Stimulated activated CD8-positive, alpha-beta memory T cell treated with anti-CD3 and anti-CD28 coated beads, Interleukin-2, amount 100 ng/mL, for 48 hours (primary cell): ENCODE measurements at regions not wholly inside any gene's neighbourhood (a gene's known extent, or its start where the extent isn't known, plus 50 kb on each side); places are given as distances from the start of the nearest gene placed in this dataset.

Source experiments
- DNase-seq, 2 donors: peaks; one replicate each; pipeline ENCODE4 v3.0.0-alpha.2; 2020; ENCODE audit warnings: low read depth in 2 of 2

- DNase-seq = no peak
Measured at GRCh38 chr2:12968399-12968798, 251.7 kb downstream of the TRIB2 start.

- no peak for DNase-seq
Measured at GRCh38 chr2:12970861-12971260, 254.1 kb downstream of the TRIB2 start.

- no peak for DNase-seq
Measured at GRCh38 chr2:12971581-12972365, 255.0 kb downstream of the TRIB2 start.

DNA sequence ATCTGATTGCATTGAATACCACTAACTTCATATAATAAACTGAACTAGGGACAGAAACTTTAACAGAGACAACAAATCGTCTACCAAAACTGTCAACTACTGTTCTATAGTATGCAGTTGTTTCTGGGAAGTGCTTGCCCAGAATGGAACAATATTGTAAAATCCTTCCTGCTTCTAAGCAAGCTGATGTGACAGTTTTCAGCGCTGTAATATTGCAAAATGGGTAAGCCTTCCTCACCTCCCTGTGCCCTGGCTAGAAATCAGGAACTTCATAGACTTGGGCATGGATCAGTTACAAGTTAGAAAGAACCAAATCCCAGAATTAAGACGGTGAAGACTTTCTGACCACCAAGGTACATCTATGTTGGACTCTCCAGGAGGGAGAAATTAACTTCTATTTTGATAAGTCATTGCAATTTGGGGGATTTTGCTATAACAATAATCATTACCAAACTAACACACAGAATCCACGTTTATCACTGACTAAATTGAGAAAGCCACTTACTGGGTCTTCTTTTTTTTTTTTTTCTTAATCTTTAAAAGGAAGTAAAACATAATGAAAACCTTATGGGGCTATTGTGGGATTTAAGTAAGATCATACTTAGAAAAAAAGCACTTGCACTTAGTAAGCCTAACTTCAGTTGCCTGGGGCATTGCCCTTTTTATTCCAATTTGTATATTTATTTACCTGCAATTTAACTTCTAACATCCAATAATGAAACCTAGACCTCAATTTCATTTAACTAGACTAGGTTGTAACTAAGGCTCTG is 261.5 kb downstream of the TRIB2 start:
- no peak for DNase-seq

GRCh38 chr2:12979066-12979465 is 262.3 kb downstream of the TRIB2 start:
- no peak for DNase-seq

GRCh38 chr2:12980817-12981216 is 264.1 kb downstream of the TRIB2 start:
- no peak for DNase-seq

DNA sequence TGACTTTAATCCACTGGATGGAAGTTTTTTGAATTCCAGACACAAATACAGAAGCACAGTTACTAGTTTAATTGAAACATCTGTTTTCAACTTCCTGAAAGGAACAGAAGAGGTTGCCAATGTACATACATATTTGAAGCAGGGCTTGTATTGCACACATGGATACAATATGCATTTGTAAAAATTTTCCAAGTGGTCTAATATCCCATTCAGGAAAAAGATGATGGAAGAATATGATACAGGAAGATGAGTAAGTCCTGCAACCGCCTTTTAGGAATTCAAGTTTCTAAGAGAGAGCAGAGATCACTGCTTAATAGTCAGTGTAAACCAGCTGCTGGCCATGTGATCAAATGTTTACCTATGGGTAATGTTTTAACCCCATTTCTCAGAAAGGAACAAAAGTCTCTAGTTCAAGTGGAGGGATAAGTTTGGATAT is 265.4 kb downstream of the TRIB2 start:
- DNase-seq = no peak

GRCh38 chr2:12987246-12987645 is 270.5 kb downstream of the TRIB2 start:
- no peak for DNase-seq

GRCh38 chr2:12988279-12988678 is 271.5 kb downstream of the TRIB2 start:
- no peak for DNase-seq

DNA sequence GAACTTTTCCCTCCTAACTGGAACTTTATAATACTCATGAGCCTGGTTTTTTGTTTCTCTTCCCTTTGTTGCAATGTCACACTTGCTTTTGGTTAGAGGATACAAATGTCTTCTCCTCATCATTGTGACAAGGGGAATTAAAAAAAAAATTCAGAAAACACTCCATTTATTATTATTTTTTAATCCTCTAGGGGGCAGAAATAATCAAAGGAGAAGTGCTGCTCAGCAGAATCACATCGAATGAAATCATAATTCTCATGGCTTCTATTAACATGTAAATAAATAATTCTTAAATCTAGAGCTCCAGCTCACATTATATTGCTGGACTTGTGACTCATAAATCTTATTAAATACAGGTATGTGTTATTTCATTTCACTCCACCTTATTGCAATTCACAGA is 273.8 kb downstream of the TRIB2 start:
- DNase-seq = no peak

GRCh38 chr2:12998685-12999084 is 281.9 kb downstream of the TRIB2 start:
- DNase-seq = no peak

GRCh38 chr2:13000664-13001363 is 284.1 kb downstream of the TRIB2 start:
- no peak for DNase-seq

DNA sequence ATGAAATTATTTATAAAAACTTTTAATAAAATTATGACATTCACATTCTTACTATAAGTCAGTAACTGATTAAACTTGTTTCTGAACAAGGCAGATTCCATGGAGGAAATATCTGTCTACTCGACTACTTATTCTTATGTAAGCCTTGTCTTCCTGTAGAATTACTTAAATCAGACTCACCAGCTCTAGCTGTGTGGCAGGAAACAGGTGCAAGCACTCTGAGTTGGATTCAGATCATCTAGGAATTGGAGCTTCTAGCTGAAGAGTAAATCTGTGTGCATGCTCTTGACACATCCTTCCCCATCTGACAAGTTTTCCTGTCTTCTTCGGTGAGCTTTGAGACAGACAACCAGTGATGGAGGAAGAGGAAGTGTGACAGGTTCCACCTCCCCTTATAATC is 284.7 kb downstream of the TRIB2 start:
- DNase-seq = no peak

GRCh38 chr2:13002536-13003331 is 286.0 kb downstream of the TRIB2 start:
- no peak for DNase-seq

GRCh38 chr2:13003500-13003899 is 286.8 kb downstream of the TRIB2 start:
- no peak for DNase-seq

- DNase-seq = no peak
Measured at GRCh38 chr2:13005048-13005447, 288.3 kb downstream of the TRIB2 start.

GRCh38 chr2:13005761-13006335 is 289.1 kb downstream of the TRIB2 start:
- no peak for DNase-seq

DNA sequence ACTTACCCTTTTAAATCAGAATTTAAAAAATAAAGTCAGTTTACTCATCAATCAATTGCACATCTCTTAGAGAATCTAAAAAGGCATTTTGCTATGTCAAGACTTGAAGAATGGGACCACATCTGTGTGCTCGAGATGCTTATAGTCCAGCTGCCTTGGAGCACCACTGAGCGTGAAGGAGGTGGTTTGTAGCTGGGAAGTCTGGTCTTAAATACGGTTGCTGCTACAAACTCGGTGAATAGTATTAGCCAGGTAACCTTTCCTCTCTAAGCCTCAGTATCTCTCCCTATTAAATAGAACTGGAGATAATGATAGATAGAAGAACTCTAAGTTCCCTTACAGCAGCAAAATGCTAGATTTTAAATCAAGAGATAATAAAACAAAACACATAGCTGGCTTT is 289.7 kb downstream of the TRIB2 start:
- DNase-seq = no peak

DNA sequence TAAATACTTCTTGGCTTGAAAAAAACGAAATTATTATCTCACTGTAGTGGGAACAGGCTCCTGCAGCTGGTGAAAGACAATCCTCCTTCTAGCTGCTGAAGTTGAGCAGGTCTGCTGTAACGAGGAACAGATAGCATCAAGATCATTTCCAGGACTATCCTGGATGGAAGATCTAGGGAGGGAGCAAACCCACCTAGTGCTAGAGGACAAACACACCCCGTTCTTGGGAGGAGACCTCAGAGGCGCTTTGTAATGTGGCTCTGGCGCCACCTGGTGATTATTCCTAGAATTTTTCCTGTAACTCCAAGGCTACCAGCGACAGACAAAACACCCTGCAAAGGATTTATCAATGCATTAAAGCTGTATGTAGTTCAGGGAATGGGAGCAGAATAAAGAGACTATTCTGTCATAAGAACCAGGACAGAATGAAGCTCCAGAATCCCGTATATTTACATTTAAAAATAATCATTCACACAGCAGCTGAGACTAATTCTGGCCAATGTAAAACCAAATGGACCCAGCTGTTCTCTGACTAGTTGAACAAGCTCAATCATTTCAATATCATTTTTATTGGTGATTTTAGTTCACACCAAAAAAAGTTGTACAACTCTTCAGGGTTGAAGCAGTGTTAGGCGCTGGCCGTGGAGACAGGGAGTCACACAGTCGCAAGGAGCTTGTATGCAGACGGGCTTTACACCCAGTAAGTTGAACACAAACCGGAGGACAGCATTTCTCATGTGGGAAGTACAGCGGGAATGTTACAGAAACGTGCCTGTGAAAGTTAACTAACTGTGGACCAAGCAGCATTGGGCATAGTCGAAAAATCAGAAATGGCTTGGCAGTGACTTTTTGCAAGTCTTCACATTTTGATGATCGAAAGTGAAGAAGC is 290.3 kb downstream of the TRIB2 start:
- peak; percentile 7 to 36 for DNase-seq

DNA sequence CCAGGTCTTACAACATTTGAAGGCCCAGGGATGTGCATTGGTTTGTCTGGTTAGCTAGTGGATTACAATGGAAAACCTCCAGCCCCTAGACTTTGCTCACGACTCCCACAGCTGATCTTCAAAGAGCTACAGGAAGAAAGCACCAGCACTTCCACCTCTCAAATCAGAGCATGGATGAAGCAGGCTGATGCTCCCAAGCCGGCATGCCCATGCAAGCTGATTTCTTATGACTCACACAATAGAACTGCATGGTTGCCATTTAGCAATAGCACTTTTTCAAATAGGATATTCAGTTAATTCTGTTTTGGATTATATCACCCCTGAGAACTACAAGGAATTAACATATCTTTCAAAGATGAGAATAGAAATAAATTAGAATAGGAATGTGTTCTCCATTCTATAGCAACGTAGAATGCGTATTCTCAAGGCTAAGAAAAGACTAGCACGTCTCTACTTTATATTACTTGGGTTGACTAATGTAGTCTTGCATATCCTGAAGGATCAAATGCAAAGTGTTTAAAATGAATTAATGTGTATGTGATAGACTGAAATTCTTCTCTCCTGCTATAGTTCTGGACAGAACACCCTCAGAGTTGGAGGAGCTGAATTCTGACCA is 292.4 kb downstream of the TRIB2 start:
- no peak for DNase-seq
